Heart left ventricle (tissue), 13 donors: ENCODE measurements at regions not wholly inside any gene's neighbourhood (a gene's known extent, or its start where the extent isn't known, plus 50 kb on each side); places are given as distances from the start of the nearest gene placed in this dataset.

Experiments
- CTCF ChIP-seq, 12 donors: fragments of 200-600 bp; sonication (generic) in 4 of 12; IDR thresholded peaks; one replicate each; pipeline versions ENCODE4 v1.5.0 to v1.8.0; 2018 to 2022; ENCODE audit warnings: antibody characterized with exemption in 12 of 12, mild to moderate bottlenecking in 5 of 12
- POLR2A ChIP-seq, 2 donors: fragments of 450-650 bp; IDR thresholded peaks; one replicate each; pipeline ENCODE4 v1.6.1; 2017; ENCODE audit warnings: antibody characterized with exemption in 2 of 2, mild to moderate bottlenecking in 2 of 2, moderate library complexity in 2 of 2
- donor health status: ischemic (EF 13 %, LVEDD 7.1; RV severe dilation, severe dysfunction).
- donor health status: DM: no; HTN: yes; CAD: no.
- donor health status: DM: no; HTN: no; CAD: no.
- donor health status: ischemic (EF 25% LVEDD 6.9; RV normal size, moderate dysfunction).
- donor health status: ischemic (EF 25% LVEDD 5.7; RV mildly dilated, moderate dysfunction).
- donor health status: ischemic (EF 35%, LVEDD 5.7; RV mildly dilated, moderate dysfunction).
- donor health status: nonischemic (EF 11% LVEDD 7.7; RV severe dilation, severe dysfunction).
- donor health status: DM: yes; HTN: yes; CAD: no.
- donor health status: PGD.
- donor health status: ischemic (EF 29% LVEDD 5.4; RV normal size, mild dysfunction).
- donor health status: nonischemic (EF 23%, LVEDD 6.1; RV moderate dilation, normal function).

GRCh38 chr1:47527653-47528272 is 89.9 kb downstream of the FOXD2 start:
- TF ChIP-seq CTCF (IDR thresholded peaks at IDR 0.05) (peak in 11 of 12 donors; percentile 23 to 54 (median 41)), POLR2A (IDR thresholded peaks at IDR 0.05) (no peak)
